Hematopoietic multipotent progenitor cell treated with erythropoietin and hydrocortisone succinate and interleukin-3 and kit ligand, for 8 days (in vitro differentiated cells): ENCODE measurements at regions not wholly inside any gene's neighbourhood (a gene's known extent, or its start where the extent isn't known, plus 50 kb on each side); places are given as distances from the start of the nearest gene placed in this dataset.

Experiments used
- DNase-seq: peaks from one replicate; pipeline ENCODE4 v3.0.0-alpha.2; 2015

DNA sequence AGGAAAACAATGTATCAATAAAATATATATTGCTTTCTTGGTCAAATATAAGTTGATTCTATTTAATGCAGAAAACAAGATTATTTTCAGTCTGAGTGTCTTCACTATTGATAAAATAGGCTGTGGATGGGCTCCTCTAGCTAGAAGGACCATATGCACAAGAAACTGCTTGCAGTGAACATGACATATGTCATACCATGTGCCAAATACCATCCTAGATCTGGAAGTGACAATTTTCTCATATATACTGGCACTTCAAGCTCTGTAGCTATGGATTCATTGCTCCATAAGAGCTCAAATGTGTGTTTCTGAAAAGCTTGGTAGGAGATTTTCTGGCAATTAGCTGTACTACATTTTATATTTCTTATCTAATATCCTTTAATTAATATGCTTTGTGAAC lies 95.6 kb upstream of the CDH6 start:
- no peak for DNase-seq

DNA sequence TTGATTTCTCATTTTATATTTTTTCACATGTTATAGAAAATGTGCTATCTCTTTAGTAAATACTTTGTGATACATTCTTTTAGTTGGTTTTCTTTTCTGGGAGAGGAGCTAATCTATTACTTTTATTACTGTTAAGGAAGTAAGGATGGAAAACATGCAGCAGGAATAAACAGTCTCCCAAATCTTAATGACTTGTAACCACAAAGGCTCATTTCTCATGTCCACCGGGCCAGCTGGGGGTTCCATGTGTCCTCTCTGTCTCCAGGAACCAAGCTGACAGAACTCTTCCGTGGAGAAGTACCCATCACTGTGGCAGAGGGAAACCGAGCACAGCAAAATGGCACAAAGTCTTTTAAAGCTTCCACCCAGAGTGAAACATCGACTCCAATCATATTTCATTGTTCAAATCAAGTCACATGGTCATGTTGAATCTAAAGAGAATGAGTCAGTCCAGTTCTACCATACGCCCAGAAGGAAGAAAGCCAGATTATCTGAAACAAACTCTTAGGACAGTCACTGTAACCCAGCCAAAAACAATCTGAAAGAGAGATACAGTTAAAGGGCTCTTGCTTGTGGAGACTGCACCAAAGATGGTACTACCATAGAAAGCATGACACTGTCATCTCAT lies 97.1 kb upstream of the CDH6 start:
- DNase-seq: peak; percentile 50

DNA sequence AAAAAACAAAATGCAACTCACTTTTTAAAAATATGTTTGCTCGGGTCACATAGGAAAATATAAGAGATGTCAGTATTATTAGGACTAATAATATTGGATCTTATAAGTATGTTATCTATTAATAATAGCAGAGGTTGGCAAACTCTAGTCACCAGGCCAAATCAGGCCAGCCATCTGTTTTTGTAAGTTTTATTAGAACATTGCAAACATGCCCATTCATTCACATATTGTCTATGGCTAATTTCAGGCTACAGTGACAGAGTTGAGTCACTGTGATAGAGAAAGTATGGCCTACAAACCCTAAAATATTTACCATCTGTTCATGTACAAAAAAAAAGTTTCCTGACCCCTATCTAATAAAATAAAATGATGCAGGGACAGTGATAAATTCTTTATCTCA lies 97.7 kb upstream of the CDH6 start:
- no peak for DNase-seq

DNA sequence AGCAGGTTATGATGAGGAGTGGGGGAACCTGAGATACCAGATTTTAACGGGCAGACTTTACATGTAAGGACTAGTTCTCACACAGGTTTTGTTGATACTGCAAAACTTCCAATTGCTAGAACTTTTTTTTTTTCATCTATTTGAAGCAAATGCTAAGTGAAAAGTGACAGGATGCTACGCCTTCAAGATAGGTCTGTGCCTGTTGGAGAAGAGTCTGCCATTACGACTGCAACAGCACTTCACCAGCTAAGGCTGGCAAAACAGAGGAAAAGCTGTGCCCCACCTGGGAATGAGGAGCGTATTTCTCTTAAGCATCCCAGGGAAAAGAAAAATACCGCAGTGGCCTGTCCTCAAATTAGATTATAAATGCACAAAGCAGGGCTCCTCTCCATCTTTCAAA lies 102.0 kb upstream of the CDH6 start:
- no peak for DNase-seq

DNA sequence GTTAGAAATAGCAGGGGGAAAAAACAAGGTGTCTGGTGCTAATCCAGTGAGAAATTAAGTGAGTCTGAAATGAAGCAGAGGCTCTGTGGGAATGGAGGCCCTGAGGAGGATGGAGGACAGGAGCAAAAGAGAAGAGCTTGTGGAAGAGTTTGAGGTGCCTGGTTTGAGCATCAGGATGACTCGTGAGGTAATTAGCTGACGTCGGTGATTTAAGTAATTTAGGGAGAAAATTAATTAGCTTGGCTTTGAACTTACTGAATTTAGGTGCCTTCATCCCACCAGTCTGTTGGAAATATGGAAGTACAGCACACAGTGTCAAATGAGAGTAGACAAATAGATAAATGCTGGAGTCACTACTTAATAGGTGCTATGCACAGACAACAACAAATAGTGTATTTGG lies 103.0 kb upstream of the CDH6 start:
- no peak for DNase-seq

DNA sequence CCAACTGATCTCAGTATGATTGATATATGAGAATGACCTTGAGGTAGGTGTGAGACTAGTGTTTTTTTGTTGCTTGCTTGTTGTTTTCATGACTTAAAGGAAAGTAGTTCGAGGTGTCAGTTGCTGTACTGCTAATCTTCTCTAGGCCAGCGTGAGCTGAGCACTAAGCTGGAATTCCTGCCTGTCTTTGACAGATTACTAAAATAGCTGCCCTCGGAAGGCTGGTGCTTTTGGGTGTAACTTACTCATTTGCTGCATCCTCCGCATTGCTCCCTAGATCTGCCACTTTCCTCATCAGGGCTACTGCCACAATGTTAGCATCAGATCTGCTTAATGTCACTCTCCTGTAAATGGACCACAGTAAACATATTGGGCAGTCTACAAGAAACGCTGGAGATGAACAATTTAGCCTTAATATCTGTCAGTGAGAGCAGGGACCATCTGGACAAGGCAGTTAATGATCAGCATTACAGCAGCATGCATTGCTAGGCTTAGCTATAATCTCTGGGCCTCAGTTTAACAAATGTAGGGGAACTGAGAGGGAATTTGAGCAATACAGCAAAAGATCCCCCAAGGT lies 106.6 kb upstream of the CDH6 start:
- no peak for DNase-seq

DNA sequence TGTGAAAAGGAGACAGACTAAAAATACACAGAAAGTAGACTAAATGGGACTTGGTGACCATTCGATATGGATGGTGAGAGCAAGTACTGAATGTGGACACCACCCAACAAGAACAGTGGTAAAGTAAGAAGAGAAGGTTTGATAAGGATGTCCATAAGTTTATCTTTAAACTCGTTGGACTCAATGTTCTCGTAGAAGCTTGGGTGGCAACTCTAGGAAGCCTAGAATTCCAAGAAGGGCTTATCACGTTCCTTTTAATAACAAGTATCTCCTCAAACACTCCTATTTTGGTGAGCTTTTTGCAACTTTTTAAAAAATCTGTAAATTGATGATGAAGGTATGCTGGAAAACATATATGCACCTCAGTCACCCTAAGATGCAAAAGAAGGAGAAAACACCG lies 108.6 kb upstream of the CDH6 start:
- peak; percentile 93 for DNase-seq

DNA sequence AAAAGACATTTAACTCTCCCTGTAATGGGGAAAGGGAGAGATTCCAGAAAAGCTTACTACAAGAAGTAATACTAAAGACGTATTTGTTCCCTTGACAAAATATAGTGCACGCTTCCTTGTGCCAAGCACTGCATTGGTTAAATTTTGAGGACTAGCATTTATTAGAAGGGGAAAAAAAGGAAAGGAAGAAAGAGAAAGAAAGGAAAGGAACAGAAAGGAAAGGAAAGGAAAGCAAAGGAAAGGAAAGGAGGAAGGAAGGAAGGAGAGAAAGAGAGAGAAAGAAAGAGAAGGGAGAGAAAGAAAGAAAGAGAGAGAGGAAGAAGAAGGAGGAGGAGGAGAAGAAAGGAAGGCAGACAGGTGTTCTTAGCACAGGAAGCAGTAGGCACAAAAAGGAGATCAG lies 110.1 kb upstream of the CDH6 start:
- DNase-seq: no peak

DNA sequence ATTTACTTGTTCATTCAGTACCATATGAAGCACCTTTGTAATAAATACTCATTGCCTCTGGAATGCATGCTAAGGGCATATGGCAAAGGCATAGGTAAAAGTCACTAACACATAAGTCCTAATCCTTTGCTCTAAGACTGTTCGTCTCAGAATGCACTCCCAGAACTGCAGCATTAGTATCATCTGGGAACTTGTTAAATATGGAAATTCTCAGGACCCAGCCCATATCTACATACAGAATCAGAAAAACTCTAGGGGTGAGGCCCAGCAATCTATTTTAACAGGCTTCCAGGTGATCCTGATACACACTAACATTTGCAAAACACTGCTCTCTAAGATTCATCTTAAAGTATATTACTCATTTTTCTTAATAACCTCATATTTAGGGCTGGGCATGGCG lies 113.8 kb upstream of the CDH6 start:
- DNase-seq: no peak

DNA sequence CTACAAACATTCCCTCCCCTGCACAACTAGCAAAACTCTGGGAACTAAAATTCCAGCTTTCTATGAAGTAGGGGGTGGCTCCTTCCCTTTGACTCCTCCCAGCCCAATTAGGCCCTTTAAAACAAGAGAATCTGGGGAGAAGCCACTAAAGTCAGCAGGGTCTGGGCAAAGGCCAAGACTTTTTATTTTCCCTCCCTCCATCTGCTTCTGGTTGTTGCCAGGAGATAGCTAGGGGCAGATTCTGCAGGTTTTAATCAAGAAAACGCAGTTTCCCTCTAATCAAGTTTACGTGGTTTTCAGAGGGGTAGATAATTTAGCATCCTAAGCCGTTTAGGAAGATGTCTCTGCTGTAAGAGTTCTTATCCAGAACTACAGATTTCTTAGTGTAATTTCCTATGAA lies 114.5 kb upstream of the CDH6 start:
- peak; percentile 91 for DNase-seq

DNA sequence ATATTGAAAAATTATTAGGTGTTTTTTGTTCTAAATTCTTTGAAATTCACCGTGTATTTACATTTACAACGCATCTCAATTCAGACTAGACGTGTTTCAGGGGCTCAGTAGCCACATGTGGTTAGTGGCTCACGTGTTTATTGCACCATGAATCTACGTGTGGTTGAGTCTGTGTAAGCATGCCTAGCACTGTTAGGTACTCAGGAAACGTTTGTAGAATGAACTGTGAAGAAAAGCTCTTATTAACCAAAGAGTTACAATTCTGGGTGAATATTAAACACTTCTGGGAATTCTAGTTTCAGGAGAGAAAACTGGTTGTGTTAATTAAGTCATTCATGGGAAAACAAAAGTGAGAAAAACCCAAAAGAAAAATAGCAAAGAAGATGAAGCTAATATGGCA lies 117.5 kb upstream of the CDH6 start:
- DNase-seq: no peak

DNA sequence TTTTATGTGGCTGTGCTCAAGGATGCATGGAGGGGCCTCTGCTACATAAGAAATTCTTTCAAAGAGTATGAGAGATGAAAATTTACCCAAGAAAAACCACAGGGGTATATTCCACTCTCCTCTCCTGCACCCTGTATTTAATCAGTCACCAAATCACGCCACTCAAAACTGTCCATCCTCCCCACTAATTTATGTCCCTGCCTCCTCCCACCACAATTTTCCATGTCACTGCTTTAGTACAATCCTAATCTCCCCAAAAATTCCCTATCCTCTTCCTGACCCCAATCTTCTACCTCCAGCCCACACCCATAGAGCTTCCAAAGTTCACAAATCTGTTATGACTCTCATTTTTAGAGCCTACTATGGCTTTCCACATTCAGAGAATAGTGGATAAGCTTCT lies 125.2 kb upstream of the CDH6 start:
- no peak for DNase-seq

DNA sequence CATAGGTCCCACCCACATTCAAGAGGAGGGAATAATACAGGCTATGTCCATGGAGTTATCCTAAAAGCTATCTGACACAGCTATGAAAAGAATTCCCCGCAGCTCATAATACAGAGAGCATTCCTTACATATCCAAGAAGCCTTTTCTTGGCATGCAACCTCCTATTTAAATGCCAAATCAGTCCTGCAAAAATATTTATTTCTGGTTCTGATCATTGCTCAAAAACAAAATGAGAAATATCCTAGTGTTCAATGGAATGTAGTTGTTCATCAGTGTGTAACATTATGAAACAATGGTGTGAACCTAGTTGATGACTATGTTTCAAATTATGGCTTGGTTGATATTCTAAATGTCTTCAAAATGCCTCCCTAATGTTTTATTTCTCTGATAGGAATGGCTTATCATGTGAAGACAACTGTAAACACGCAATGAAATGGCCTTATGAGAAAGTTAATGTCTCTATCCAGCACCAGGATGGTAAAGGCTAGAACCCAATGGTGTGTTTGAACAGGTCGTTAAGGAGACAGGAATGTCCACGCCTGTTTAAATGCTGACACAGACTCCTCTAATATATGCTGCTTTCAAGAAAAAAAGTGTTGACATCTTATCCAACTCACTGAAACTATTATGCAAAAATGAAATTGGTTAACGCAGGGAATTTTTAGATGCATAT lies 126.7 kb upstream of the CDH6 start:
- no peak for DNase-seq

DNA sequence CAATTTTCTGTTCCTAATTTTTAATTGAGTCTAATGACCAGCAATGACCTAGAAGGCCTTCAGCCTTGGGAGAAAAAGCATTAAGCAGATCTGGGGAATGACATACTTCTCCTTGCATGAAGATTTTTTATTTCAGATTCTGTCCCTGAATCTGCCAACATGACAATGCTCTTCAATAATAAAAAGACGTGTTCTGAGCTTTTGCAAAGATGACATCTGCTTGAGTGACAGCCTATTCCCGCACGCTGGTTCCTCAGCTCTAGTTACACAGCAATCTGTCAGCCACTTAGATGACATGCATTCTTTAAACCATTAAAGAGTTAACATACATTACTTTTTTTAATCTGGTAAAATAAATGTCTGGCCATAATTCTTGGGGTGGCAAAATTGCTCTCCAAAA lies 129.3 kb upstream of the CDH6 start:
- no peak for DNase-seq

DNA sequence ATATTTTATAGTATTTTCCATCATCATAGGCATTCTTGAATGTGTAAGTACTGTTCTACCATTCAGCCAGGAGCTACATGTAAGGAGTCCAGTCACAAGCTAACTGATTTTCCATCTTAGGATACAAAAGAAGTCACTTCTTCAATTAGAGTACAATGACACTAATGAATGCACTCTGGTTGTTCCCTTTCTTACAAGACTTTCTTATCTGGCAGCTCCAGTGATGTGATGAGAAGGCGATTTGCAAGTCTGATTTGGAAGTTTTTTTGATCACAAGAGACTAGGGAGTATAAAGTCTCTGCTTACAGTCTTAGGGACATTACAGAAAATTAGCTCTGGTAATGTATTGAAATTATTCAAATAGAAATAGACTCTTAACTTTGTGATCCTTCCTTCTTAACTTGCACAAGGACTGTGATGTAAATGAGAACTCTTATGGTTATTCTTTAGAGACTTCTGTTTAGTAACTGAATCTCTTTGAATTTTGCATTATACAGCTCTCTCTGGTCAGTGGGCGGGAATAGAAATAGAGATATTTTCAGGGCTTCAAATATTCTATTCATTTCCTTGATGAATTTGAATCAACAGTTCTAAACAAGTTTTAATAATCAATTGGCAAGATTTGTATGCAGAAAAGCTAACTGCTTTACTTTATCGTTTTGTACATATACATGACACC lies 130.4 kb upstream of the CDH6 start:
- DNase-seq: peak; percentile 37

DNA sequence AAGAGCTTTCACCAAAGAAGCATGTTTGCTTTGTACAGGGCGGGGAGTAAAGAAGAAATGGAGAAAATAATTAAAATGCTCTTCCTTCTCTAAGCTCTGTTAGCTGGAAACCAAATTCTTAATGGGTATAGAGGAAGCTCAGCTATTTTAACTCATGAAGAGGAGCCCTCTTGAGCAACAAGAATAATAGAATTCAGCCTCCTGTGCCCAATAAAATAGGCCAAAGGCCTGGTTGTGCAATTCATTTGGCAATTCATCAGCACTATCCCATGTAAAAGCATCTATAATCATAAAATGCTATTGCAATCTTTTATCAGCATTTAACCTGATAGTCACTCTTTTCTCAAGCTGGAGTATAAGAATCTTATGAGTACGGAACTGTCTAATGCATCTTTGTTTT lies 133.6 kb upstream of the CDH6 start:
- DNase-seq: no peak

DNA sequence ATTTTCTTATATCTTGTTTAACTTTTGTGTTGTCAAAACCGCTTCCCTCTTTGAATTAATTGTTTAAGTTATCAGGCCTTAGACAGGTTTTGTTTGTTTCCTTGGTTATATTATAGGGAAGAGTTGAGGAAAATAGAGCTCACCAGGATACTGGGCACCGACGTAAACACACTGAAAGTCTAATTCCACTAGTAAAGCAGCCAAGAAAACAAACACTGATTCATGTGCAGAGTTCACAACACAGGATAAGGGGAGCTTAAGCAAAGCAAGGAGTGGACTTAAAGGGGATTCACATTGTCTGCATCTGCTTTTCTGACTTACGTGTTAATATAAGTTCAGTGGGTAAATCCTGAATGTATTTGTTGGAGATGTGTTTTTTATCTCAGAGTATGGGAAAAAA lies 139.0 kb upstream of the CDH6 start:
- DNase-seq: no peak

DNA sequence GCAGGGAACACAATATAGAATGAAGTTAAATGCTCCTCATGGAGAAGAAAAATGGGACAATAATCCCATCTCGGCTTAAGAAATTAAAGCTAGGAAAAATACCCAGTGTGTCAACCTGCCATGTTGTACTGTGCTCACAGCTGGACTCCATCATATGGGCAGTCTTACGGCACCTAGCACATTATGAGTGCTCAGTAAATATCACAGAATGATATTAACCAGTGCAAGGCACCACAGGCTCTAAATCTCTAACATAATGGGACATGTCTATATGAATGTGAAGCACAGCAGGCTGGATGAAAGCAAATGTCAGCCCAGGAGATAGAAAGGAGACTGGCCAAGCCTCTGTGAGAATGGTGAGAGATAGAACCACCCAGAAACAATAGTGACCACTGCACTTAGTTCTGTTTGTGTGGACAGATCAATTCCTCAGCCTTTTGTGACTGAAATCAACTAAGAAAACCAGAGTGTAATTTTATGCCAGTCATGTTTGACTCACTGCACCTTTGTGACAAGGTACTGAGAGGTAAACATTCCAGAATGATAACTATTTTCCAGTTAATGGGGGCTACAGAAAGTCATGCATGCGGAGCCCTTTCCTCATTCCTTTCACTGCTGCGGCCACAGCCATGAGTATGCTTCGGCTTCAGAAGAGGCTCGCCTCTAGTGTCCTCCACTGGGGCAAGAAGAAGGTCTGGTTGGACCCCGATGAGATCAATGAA lies 140.4 kb upstream of the CDH6 start:
- DNase-seq: no peak

DNA sequence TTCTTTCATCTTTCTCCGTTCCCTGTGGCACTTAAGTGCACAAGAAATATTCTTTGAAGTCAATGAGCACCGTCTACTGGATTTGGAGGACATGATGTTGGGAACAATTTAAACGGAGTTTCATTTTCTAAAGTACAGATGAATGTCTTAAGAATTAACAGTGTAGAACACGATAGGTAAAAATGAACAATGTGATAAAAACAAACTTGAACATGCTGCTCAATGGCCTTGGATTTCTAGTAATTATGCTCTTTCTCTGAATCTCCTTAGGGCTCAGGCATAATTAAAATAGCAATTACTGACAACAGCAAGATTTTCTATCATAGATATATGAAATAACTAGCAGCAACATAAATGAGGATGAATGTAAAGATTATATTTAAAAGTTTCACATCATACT lies 142.2 kb upstream of the CDH6 start:
- DNase-seq: no peak

DNA sequence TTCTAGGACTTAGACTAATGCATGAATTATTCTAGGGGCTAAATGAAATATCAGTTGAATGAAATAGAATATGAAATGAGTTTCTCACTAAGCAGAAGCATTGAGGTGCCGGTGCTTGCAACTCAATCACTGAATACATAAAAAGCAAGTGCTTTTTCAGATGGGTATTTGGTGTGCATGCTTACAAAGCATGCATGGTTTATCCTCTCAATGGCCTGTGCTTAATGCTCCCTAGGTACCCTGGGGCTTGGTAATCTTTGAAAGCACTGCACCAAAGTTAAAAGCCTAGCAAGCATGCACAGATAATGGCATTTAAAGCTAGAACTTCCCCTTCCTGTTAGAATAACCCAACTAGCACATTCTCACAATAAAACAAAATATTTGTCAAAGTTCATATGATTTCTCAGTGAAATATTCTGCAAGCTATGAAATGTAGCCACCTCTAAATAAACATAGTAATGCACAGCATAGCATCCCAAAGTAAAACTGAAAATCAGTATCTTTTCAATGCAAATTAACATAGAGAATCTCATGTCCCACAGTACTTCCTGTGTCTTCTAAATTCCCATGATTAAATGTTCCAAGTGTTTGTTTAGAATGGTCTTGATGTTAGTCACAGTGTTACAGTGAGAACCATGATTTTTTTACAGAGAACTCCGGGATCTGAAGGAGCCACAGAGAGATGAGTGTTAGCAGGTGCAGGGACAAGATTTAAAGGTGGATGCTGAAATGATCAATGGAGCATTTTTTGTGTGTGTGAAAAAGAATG lies 143.4 kb upstream of the CDH6 start:
- no peak for DNase-seq

DNA sequence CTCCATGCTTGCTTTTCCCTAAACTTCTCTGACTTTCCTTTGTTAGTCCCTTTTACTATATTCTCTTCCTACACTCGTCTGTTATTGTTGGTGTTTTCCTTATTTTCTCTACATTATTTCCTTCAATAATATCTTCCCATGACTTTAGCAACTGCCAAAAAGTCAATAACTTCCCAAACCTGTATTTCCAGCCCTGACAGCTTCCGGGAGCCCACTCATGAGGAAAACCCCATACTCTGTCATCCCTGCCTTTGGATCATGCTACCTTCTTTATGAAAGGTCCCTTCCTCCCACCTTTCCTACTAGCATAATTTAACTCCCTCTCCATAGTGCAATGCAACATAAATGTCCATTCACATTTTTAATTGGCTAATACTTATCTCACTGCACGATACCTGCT lies 144.0 kb upstream of the CDH6 start:
- DNase-seq: no peak
